Amygdala (tissue), 56 donors: ENCODE measurements at regions not wholly inside any gene's neighbourhood (a gene's known extent, or its start where the extent isn't known, plus 50 kb on each side); places are given as distances from the start of the nearest gene placed in this dataset.

ENCODE experiments used
- DNase-seq, 56 donors: peaks; one replicate each; lab custom pipeline; 2025; lab: John Stamatoyannopoulos, UW

DNA sequence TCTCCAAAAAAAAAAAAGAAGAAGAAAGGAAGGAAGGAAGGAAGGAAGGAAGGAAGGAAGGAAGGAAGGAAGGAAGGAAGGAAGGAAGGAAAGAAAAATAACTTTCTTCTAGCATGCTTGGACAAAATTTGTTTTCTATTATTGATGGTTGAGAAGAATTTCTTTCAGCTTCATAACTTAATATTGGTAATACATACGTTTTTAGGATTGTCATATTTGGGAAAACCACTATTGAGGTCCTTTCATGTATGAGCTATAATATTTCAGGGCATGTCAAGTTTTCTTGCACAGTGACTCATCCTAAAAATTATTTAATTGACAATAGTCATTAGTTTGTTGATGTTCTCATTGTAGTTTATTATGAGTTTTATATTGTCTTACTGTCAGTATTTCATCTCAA lies 66.4 kb upstream of the PKDCC start:
- no peak for DNase-seq

- no peak for DNase-seq
These were observed 62.2 kb upstream of the PKDCC start for GRCh38 chr2:41985573-41986095.

DNA sequence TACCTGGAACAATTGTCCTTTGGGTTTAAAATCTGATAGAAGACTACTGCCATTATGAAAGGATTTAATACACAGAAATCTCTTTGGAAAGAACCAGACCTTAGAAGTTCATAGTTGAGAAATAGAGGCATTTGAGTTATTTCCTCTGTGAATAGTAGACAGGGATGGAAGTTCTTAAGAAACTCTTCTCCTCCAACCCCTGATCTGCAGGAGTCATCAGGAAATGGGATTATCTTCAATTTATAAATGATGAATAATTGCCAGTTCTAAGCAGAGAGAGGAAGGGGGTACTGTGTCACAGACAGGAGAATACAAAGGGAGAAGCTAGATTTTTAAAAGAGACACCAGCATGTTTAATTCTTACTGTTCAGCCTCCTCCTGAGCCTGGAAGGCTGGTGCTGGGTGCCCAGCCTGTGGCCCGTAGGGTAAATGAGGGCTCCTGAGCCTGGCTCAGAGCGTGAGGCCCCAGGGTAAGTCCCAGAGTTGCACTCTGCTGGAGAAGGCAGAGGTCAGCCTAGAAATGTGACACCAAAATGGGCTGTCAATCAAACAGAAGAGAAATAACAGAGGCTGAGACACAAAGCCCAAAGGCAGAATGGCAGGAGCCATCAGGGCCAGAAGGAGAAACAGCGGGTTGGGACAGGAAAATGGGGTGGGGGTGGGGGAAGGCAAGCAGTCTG lies 58.2 kb upstream of the PKDCC start:
- no peak for DNase-seq

DNA sequence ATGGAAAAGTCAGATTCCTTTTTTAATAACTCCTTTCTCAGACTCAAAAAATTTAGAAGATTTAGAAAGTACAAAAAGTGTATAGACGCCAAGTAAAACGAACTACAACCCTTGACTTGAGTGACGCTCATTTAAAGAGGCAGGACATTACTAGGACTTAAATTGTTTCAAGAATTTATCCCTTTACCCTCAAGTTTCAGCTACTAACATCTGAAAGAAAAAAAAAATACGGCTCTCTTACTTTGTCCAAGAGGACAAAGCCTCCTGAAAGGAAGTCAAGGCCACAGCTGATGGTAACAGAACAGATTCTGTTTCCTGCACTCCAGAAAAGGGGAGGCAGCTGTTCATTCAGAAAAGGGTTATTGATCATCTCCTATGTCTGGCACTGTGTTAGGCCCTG lies 57.6 kb upstream of the PKDCC start:
- no peak for DNase-seq

DNA sequence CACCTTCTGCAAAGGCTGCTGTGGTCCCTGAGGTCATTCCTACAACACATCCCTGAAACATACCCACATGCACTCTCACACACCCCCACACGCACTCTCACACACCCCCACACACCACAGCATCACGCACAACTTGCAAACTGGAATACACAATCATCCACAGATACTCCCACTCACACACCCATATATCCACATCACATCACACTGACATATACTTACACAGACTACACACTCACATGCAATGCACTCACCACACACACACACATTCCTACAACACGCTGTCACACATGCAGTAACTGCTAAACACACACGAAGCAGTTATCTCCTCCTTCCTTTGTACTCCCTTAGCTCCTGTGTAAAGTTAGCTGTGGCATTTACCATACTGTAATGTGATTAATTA lies 57.1 kb upstream of the PKDCC start:
- no peak for DNase-seq

- DNase-seq: no peak
These were observed 55.7 kb upstream of the PKDCC start for GRCh38 chr2:41992056-41992642.

DNA sequence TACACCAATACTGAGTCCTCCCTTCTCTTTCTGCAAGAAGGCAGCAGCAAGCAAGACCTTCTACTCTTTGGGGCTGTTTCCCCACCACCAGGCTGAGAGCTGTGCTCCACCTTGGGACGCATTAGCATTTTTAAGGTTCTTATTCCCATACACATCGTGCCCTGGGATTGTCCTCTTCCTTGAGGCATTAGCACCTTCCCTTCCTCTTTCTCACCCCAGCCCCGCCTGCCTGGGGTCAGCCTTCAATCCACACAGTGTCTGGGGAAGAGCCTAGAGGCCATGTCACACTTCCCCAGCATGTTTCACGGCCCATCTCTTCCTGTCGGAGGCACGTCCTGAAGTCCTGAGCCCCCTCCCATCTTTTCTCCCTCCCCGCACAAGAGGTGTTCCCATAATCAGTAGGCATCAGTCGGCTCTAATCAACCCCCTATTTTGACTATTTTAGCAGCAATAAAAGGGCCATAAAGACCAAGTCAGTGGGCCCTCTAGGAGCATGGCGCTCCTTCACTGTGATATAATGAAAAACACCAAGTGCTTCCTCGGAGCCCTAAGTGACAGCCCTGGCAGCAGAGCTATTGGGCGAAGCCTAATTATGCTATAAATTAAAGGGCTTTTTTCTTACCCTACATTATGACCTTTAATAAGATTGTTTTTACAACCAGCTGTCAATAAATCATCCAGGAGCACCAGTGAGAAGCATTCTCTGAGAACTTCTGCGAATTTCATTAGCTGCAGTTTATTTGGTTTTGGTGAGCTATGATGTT lies 55.0 kb upstream of the PKDCC start:
- DNase-seq: no peak

GRCh38 chr2:41993435-41993925 lies 54.3 kb upstream of the PKDCC start:
- no peak for DNase-seq

GRCh38 chr2:41994233-41994637 lies 53.6 kb upstream of the PKDCC start:
- no peak for DNase-seq

DNA sequence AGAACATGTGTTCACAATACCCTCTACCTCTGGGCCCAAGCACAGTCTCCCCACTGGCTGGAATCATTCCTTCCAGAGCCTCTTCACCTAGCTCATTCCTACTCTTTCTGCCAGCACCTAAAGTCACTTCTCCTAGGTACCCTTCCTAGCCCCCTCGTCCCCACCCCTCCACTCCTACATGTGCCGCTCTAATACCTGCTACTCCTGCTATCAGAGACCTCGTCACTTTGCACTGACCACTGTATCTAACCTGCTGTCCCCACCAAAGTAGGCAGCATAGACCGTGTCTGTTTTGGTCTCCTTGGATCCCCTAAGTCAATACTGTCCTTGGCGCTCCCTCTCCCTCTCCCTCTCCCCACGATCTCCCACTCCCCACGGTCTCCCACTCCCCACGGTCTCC lies 53.2 kb upstream of the PKDCC start:
- no peak for DNase-seq

- DNase-seq: no peak
These were observed 50.3 kb upstream of the PKDCC start for GRCh38 chr2:41997561-41997960.
